HL-60/S4 (cell line): ENCODE measurements at regions not wholly inside any gene's neighbourhood (a gene's known extent, or its start where the extent isn't known, plus 50 kb on each side); places are given as distances from the start of the nearest gene placed in this dataset.

ENCODE experiments used
- in situ Hi-C: fragments of 300-500 bp; cut with MboI; formaldehyde crosslinking; loops from 2 replicates; pipeline ENCODE4 v1.14.3; 2022; ENCODE audit warnings: low sequenced_read_pairs

GRCh38 chr18:27704736-27705361 lies 472.1 kb downstream of the CDH2 start:
- in situ Hi-C loops = no loop called here

GRCh38 chr18:27699137-27699536 lies 477.8 kb downstream of the CDH2 start:
- in situ Hi-C loops = no loop called here

- in situ Hi-C loops = no loop called here
These were observed 480.8 kb downstream of the CDH2 start for GRCh38 chr18:27696148-27696547.

- in situ Hi-C loops = no loop called here
These were observed 481.4 kb downstream of the CDH2 start for GRCh38 chr18:27695503-27695902.

- in situ Hi-C loops = no loop called here
These were observed 481.9 kb downstream of the CDH2 start for GRCh38 chr18:27695052-27695451.

- in situ Hi-C loops = no loop called here
These were observed 488.3 kb downstream of the CDH2 start for GRCh38 chr18:27688581-27688980.

GRCh38 chr18:27687351-27687979 lies 489.5 kb downstream of the CDH2 start:
- in situ Hi-C loops = no loop called here

- in situ Hi-C loops = no loop called here
These were observed 491.0 kb downstream of the CDH2 start for GRCh38 chr18:27685807-27686412.

- in situ Hi-C loops = no loop called here
These were observed 491.8 kb downstream of the CDH2 start for GRCh38 chr18:27685091-27685490.

- in situ Hi-C loops = loop anchor here (25.0 kb wide), 1 partner anchor 88 kb away; no protein-coding TSS in a partner anchor
These were observed 489.3 kb upstream of the CHST9 start for GRCh38 chr18:27674411-27674810.

- in situ Hi-C loops = loop anchor here (25.0 kb wide), 1 partner anchor 88 kb away; no protein-coding TSS in a partner anchor
These were observed 488.8 kb upstream of the CHST9 start for GRCh38 chr18:27673861-27674260.

- in situ Hi-C loops = loop anchor here (25.0 kb wide), 1 partner anchor 94 kb away; no protein-coding TSS in a partner anchor
These were observed 483.1 kb upstream of the CHST9 start for GRCh38 chr18:27668158-27668557.

- in situ Hi-C loops = loop anchor here (25.0 kb wide), 1 partner anchor 95 kb away; no protein-coding TSS in a partner anchor
These were observed 482.0 kb upstream of the CHST9 start for GRCh38 chr18:27667064-27667463.

GRCh38 chr18:27666016-27666415 lies 480.9 kb upstream of the CHST9 start:
- in situ Hi-C loops = loop anchor here (25.0 kb wide), 1 partner anchor 96 kb away; no protein-coding TSS in a partner anchor

GRCh38 chr18:27665264-27665799 lies 480.2 kb upstream of the CHST9 start:
- in situ Hi-C loops = loop anchor here (25.0 kb wide), 1 partner anchor 97 kb away; no protein-coding TSS in a partner anchor

GRCh38 chr18:27662949-27663348 lies 477.8 kb upstream of the CHST9 start:
- in situ Hi-C loops = loop anchor here (25.0 kb wide), 1 partner anchor 99 kb away; no protein-coding TSS in a partner anchor

GRCh38 chr18:27662537-27662936 lies 477.4 kb upstream of the CHST9 start:
- in situ Hi-C loops = loop anchor here (25.0 kb wide), 1 partner anchor 100 kb away; no protein-coding TSS in a partner anchor

GRCh38 chr18:27661320-27662018 lies 476.4 kb upstream of the CHST9 start:
- in situ Hi-C loops = loop anchor here (25.0 kb wide), 1 partner anchor 101 kb away; no protein-coding TSS in a partner anchor

- in situ Hi-C loops = loop anchor here (25.0 kb wide), 1 partner anchor 105 kb away; no protein-coding TSS in a partner anchor
These were observed 471.8 kb upstream of the CHST9 start for GRCh38 chr18:27656905-27657304.

GRCh38 chr18:27656167-27656778 lies 471.2 kb upstream of the CHST9 start:
- in situ Hi-C loops = loop anchor here (25.0 kb wide), 1 partner anchor 106 kb away; no protein-coding TSS in a partner anchor
